ENCODE measurements at regions not wholly inside any gene's neighbourhood (a gene's known extent, or its start where the extent isn't known, plus 50 kb on each side); places are given as distances from the start of the nearest gene placed in this dataset.
A peak's percentile ranks its signal among the peaks of the same experiment; 100 is the strongest.

- Histone ChIP-seq H3K4me1 (no peaks in the 10 kb centered on the region), H3K9me3 (no peaks in the 10 kb centered on the region), H3K36me3 (no peaks in the 10 kb centered on the region), H3K27ac (no peak overlapping the region), H3K4me3 (no peak overlapping the region), H3K27me3 (no peaks in the 10 kb centered on the region)
- DNase-seq (ENCODE audit: extremely low spot score in 2 of 2), result peak in 1 of 2 donors; percentile 52
- intact Hi-C loops (cut with DNase I), result no loop called here
- TF ChIP-seq POLR2AphosphoS5 (IDR thresholded peaks at IDR 0.05; ENCODE audit: insufficient read depth in 1 of 2, low read depth in 1 of 2) (no peak), POLR2A (IDR thresholded peaks at IDR 0.05) (no peak)
- TF ChIP-seq, protein P1, sequence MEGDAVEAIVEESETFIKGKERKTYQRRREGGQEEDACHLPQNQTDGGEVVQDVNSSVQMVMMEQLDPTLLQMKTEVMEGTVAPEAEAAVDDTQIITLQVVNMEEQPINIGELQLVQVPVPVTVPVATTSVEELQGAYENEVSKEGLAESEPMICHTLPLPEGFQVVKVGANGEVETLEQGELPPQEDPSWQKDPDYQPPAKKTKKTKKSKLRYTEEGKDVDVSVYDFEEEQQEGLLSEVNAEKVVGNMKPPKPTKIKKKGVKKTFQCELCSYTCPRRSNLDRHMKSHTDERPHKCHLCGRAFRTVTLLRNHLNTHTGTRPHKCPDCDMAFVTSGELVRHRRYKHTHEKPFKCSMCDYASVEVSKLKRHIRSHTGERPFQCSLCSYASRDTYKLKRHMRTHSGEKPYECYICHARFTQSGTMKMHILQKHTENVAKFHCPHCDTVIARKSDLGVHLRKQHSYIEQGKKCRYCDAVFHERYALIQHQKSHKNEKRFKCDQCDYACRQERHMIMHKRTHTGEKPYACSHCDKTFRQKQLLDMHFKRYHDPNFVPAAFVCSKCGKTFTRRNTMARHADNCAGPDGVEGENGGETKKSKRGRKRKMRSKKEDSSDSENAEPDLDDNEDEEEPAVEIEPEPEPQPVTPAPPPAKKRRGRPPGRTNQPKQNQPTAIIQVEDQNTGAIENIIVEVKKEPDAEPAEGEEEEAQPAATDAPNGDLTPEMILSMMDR (IDR thresholded peaks at IDR 0.05), result no peak
Observed at GRCh38 chr15:69505956-69506556, 53.4 kb downstream of the RPLP1 start.

- intact Hi-C loops (cut with DNase I), result no loop called here
- DNase-seq (ENCODE audit: extremely low spot score in 2 of 2), result peak in 1 of 2 donors; percentile 64
- Histone ChIP-seq H3K27me3 (no peaks in the 10 kb centered on the region), H3K4me1 (no peaks in the 10 kb centered on the region), H3K9me3 (no peaks in the 10 kb centered on the region), H3K27ac (no peak overlapping the region), H3K36me3 (no peaks in the 10 kb centered on the region), H3K4me3 (no peak overlapping the region)
- TF ChIP-seq POLR2AphosphoS5 (IDR thresholded peaks at IDR 0.05; ENCODE audit: insufficient read depth in 1 of 2, low read depth in 1 of 2), result no peak
- TF ChIP-seq POLR2A (IDR thresholded peaks at IDR 0.05), result no peak
- TF ChIP-seq, protein P1 (IDR thresholded peaks at IDR 0.05), result no peak
Observed at GRCh38 chr15:69508659-69509058, 56.0 kb downstream of the RPLP1 start.

GRCh38 chr15:69509131-69509530 lies 56.5 kb downstream of the RPLP1 start:
- intact Hi-C loops (cut with DNase I), result no loop called here
- DNase-seq (ENCODE audit: extremely low spot score in 2 of 2), result peak in 1 of 2 donors; percentile 72

GRCh38 chr15:69510556-69510955 lies 57.9 kb downstream of the RPLP1 start:
- Histone ChIP-seq H3K27ac (no peak overlapping the region), H3K4me1 (no peaks in the 10 kb centered on the region), H3K9me3 (no peaks in the 10 kb centered on the region), H3K4me3 (no peak overlapping the region), H3K36me3 (no peaks in the 10 kb centered on the region), H3K27me3 (no peaks in the 10 kb centered on the region)
- DNase-seq (ENCODE audit: extremely low spot score in 2 of 2), result no peak
- intact Hi-C loops (cut with DNase I), result no loop called here
- TF ChIP-seq, protein P1 (IDR thresholded peaks at IDR 0.05), result no peak
- no peak for TF ChIP-seq POLR2A (IDR thresholded peaks at IDR 0.05)
- TF ChIP-seq POLR2AphosphoS5 (IDR thresholded peaks at IDR 0.05; ENCODE audit: insufficient read depth in 1 of 2, low read depth in 1 of 2), result no peak

More at GRCh38 chr15:69509131-69509530, 56.5 kb downstream of the RPLP1 start:
- H3K36me3 ChIP-seq, result no peaks in the 10 kb centered on the region
- H3K4me1 ChIP-seq, result no peaks in the 10 kb centered on the region
- H3K4me3 ChIP-seq, result no peak overlapping the region
- H3K9me3 ChIP-seq, result no peaks in the 10 kb centered on the region
- H3K27ac ChIP-seq, result no peak overlapping the region
- TF ChIP-seq, protein P1 (IDR thresholded peaks at IDR 0.05), result no peak
- TF ChIP-seq POLR2AphosphoS5 (IDR thresholded peaks at IDR 0.05; ENCODE audit: insufficient read depth in 1 of 2, low read depth in 1 of 2), result no peak
- TF ChIP-seq POLR2A (IDR thresholded peaks at IDR 0.05), result no peak
- no peaks in the 10 kb centered on the region for H3K27me3 ChIP-seq

DNA sequence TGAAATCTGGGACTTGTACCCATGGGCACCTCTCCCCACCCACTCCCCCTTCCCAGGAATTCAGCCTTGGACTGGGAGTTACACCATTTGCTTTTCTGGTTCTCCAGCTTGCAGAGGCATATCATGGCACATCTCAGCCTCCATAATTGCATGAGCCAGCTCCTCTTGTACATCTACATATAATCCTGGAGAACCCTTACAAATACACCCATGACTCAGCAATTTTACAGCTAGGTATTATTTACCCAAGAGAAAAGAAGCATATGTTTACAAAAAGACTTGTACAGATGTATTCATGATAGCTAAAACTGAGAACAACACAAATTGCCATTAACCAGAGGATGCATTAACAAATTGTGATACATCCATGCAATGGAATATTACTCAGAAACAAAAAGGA lies 58.4 kb downstream of the RPLP1 start:
- Histone ChIP-seq H3K4me1 (no peaks in the 10 kb centered on the region), H3K27ac (no peak overlapping the region), H3K36me3 (no peaks in the 10 kb centered on the region), H3K27me3 (no peaks in the 10 kb centered on the region), H3K4me3 (no peak overlapping the region), H3K9me3 (no peaks in the 10 kb centered on the region)
- no peak for TF ChIP-seq POLR2A (IDR thresholded peaks at IDR 0.05)
- TF ChIP-seq POLR2AphosphoS5 (IDR thresholded peaks at IDR 0.05; ENCODE audit: insufficient read depth in 1 of 2, low read depth in 1 of 2), result no peak
- TF ChIP-seq, protein P1 (IDR thresholded peaks at IDR 0.05), result no peak
- intact Hi-C loops (cut with DNase I), result no loop called here
- DNase-seq (ENCODE audit: extremely low spot score in 2 of 2), result no peak

Data from vagina (tissue), 2 donors.